Renal cortex interstitium (tissue), 11 donors: ENCODE measurements at regions not wholly inside any gene's neighbourhood (a gene's known extent, or its start where the extent isn't known, plus 50 kb on each side); places are given as distances from the start of the nearest gene placed in this dataset.

Experiments
- DNase-seq, 11 donors: peaks; one replicate each; pipeline ENCODE4 v3.0.0-alpha.2; 2013; ENCODE audit warnings: low read depth in 9 of 11, low spot score in 4 of 11; ENCODE audit errors: extremely low read depth in 1 of 11

DNA sequence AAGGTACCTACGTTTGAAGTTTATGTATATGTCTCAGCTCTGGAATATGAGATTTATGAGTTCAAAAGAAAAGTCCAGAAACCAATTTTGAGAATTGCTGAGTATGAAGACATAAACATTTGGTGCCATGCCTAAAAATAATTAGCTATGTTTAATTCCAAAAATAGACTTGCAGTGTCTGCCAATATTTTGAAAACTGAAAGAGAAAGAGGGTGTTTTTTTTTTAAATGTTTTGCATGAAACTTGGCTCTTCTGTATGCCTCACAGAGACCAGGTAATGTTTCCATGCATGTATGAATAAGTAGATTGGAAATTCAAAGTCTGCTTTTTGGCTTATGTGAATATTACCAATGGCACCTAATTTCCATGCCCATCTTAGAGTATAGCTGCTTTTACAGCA lies 634.4 kb upstream of the C9orf72 start:
- DNase-seq, result no peak

DNA sequence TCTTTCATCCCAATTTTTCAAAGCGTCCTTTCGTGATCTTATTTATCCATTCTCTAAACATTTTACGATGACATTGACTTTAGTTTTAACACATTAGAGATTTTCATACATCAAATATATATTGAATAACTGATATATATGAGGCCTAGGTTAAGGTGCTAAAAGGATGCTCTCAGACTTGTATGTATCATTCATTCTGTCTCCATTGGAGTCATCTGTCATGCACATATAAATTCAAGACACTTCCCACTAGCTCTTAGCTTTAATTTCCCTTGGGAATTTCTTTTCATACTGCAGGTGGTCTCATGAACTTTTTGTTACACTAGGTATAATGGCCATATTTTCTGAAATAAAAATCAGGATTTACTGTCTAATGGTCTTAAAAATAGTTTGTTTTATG lies 635.8 kb upstream of the C9orf72 start:
- DNase-seq, result no peak

DNA sequence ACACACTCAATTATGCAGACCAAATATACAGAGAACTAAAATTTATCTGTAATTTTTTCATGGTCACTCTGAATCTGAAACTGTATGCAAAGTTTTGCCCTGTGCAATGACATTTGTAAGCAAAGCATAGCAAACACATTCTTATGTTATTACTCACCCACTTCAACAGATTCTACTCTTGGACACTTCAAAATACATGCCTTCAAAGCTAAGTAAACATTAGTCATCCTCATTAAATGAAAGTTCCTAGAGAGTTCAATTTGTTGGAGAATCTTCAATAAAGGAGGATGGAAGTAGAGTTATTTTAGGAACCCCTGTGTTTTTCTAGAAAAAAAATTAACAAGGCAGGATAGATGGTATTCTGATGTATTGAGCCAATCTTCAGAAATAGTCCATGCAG lies 639.7 kb upstream of the C9orf72 start:
- DNase-seq, result peak in 2 of 11 donors; percentile 6 to 18

DNA sequence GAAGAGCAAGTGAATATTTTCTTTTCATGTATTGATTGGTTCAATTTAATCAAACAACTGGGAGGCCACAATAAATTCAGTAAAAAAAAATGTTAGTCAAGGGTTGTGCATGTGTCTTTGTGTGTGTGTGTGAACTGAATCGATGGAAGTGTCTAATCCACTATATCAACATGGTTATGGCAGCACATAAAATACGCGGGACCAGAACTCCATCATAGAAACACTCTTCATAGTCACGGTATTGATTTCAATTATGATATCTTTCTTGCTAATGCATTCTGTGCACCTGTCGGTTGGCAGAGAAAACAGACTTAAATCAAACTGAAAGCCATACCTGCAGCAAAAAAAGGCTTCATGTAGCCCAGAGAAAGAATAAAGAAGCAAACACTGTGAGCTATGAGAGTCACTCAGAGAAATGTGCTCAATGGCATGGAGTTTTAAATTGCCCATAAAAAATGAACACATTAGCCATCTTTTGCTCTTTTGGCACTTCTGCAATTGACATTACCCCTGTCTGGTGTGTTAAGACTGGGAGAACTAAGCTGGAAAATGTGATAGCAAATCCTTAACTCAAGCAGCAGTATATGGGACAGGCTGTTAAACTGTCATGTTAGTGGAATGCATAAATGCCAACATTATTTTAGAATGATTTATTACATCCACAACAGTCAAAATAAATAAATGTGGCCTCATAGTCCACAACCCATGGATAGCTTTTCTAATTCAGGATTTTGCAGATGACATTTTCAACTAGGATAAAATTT lies 642.4 kb upstream of the C9orf72 start:
- no peak for DNase-seq

- DNase-seq, result no peak
Observed at GRCh38 chr9:28232686-28233085, 659.4 kb upstream of the C9orf72 start.

GRCh38 chr9:28234133-28234893 lies 661.0 kb upstream of the C9orf72 start:
- DNase-seq, result no peak

- DNase-seq, result no peak
Observed at GRCh38 chr9:28234894-28235277, 661.6 kb upstream of the C9orf72 start.

DNA sequence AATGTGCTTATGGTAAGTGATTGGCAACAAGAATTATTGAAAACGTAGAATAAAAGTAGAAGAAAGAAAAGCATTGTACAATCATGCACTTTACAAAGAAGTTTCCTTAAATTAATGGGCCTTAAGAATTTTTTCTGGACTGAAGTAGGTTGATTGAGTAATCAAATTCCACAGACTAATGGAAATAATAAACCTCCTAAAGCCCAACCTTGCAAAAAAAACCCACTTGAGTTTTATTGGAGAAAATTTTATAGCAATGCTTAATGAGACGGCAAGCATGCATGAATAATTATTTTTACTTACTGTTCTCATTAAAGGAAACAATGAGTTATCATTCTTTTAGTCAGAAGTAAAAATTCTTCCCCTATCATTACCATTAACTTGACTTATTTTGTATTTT lies 676.1 kb upstream of the C9orf72 start:
- DNase-seq, result peak in 1 of 11 donors; percentile 8

DNA sequence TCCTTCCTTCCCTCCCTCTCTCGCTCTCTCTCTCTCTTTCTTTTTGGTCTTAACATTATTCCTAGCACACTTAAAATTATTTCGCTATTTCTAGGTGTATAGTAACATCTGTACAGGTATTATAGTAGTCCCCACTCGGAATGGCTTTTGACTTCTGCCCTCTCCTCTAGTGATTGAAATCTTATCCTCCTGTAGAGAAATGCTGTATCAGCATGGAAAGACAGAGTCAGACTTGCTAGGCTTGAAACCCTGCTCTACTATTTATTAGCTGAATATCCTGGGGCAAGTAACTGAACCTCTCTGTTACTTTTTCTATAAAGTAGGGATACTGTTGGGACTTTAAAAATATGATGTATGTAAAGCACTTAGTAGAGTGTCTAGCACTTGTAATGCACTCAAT lies 681.9 kb upstream of the C9orf72 start:
- DNase-seq, result no peak

DNA sequence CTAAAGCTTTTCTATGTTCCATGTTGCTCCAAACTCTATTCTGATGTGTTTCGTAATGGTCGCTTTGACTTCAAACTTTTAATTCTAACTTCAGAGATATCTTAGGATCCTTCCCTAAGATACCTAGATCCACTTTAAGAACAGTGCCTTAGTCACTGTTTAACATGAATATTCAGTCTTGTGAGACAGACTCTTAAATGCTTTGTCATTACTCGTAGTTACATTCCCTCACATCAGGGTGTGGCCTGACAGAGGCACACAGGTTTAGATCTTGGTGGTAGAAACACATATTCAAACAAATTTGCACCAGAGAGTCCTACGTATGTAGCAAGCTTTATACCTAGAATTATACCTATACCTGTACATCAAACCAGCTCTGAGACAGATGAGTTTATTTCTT lies 687.0 kb upstream of the C9orf72 start:
- no peak for DNase-seq

GRCh38 chr9:28264368-28264767 lies 691.1 kb upstream of the C9orf72 start:
- DNase-seq, result no peak

DNA sequence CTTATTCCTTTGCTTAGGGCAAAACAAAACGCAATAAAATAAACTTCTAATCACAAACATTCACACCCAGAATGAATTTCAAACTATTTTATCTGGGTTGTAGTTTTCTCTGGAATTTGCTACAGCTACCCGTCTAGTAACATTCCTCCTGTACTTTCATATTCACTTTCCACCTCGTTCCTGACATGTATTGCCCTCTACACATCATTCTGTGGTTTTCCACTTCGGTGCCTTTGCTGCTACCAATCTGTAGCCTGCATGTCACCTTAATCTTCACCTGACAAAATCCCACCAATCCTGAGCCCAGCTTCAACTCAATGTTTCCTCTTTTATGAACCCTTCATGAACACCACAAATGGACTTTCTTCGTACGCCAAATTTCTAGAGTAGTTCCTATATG lies 694.1 kb upstream of the C9orf72 start:
- no peak for DNase-seq

GRCh38 chr9:28270156-28270555 lies 696.9 kb upstream of the C9orf72 start:
- no peak for DNase-seq

DNA sequence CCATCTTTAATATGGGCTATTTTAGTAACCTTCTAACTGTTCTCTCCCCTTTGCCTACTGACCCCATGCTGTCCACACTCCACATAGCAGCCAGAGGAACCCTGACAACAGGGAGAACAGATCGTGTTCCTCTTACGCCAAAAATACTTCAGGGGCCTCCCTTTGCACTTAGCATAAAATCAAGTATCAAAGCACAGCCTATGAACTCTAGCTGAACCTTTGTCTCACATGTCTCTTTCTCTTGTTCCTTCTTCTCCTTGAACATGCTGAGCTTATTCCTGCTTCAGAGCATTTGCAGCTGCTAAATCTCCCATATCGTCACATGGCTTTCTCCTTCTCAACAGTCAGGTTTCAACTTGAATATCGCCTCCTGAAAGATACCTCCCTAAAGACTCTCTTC lies 698.8 kb upstream of the C9orf72 start:
- no peak for DNase-seq

DNA sequence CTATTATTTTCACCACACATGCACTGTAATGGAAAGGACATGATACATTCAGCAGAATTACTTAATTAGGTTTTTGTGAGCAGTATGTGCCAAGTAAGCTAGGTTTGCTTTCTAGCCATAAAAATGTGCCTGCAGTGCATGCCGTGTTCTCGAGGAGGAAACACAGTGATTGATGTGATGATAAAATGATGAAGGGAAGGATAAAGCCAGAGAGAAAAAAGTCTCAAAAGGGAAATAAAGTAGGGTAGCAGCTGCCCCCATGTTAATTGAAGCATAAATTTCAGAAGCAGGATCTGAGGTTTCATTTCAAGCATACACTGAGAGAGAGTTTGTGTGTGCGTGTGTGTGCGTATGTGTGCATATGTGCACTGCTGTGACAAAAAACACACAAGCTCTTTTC lies 714.2 kb upstream of the C9orf72 start:
- peak in 1 of 11 donors; percentile 9 for DNase-seq

GRCh38 chr9:28289746-28290145 lies 716.5 kb upstream of the C9orf72 start:
- peak in 3 of 11 donors; percentile 22 to 24 (median 23) for DNase-seq

DNA sequence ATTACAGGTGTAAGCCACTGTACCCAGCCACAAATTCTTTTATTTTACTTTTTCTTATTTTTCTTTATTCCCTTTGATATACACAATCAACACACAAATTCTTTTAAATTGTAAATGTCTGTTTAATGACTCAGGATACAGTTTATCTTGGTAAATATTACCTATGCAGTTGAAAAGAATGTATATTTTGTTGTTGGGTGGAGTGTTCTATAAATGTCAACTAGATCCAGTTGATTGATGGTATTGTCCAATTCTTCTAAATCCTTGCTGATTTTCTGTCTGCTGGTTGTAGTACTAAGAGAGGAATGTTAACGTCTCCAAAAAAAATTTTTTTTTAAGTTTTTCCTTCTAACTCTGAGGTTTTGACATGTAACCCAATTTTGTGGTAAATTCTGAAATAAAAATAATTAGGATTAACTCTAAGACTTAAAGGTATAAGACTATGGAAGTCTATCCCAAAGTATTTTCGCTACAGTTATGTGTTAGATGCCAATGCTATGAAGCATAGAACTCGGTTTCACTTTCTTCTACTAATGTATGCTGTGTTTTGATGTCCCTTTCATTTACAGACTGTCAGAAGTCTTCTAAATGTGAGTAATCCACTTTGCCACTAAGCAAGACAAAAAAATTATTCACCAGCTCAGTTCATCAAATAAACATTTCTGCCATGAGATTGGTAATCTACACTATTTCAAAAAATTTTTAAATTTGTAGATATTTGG lies 720.2 kb upstream of the C9orf72 start:
- no peak for DNase-seq

DNA sequence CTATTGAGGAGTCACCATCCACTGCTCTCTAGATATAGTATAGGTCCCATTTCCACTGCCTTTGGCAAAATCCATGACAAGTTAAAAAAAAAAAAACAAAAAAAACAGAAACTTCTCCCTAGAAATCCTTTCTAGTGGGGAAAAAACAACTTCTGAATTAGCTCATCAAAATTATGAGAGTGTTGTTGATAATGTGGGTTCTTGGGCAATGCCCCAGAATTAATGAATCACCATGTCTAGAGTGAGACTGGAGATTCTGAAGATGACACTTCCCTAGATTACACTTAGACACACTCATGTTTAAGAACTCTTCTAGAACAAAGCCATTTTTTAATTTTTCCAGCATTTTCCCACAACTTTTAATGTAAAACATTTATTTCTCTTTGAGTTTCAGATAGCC lies 728.0 kb upstream of the C9orf72 start:
- no peak for DNase-seq

GRCh38 chr9:28317745-28318144 lies 744.5 kb upstream of the C9orf72 start:
- no peak for DNase-seq

DNA sequence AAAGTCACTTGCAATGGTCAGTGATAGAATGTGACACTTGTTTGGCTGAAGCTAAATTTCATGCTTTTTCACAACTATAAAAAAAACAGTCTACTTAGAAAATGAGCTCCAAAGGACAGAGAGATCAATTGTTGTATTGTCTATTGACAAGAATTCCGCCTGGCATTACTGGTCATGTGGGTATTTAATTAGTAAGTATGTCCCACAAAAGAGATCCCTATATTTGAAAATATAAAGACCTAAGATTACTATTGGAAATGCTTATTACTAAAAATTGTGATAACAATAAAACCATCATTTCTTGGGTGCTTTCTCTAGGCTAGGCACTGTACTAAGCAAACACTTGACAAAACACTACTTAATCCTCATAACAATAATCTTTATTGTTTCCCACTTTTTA lies 745.2 kb upstream of the C9orf72 start:
- DNase-seq, result no peak
